ENCODE measurements at regions not wholly inside any gene's neighbourhood (a gene's known extent, or its start where the extent isn't known, plus 50 kb on each side); places are given as distances from the start of the nearest gene placed in this dataset.
"Not testable (repeated sequence)": the region's sequence is repeated elsewhere in the genome, so short reads cannot be mapped to it uniquely, and the experiment has no call there.

- H3K9me3 ChIP-seq (ENCODE audit: insufficient read depth, low read length): no peaks in the 10 kb centered on the region
- H2AFZ ChIP-seq (ENCODE audit: low read depth, low read length, severe bottlenecking): no peak overlapping the region
Measured at GRCh38 chr9:104386425-104387069, 117.5 kb upstream of the OR13F1 start.

GRCh38 chr9:104388071-104388470 is 116.0 kb upstream of the OR13F1 start:
- Histone ChIP-seq H3K4me2 (ENCODE audit: low read depth, low read length, poor library complexity, severe bottlenecking) (no peak overlapping the region), H3K79me2 (ENCODE audit: insufficient read depth, low read length) (no peaks in the 10 kb centered on the region), H2AFZ (ENCODE audit: low read depth, low read length, severe bottlenecking) (no peak overlapping the region), H3K9ac (ENCODE audit: low read length) (no peak overlapping the region), H3K27me3 (ENCODE audit: low read length) (no peaks in the 10 kb centered on the region), H3K27ac (ENCODE audit: low read depth, low read length) (no peak overlapping the region), H3K4me3 (ENCODE audit: insufficient read depth, low read length, poor library complexity, severe bottlenecking) (no peak overlapping the region), H3K9me3 (ENCODE audit: insufficient read depth, low read length) (no peaks in the 10 kb centered on the region), H3K36me3 (ENCODE audit: low read length) (no peaks in the 10 kb centered on the region), H4K20me1 (ENCODE audit: low read depth, low read length) (no peaks in the 10 kb centered on the region), H3F3A (ENCODE audit: insufficient read depth) (no peaks in the 10 kb centered on the region), H3K9me2 (replicated peaks; ENCODE audit: insufficient read depth, low read length) (no peaks in the 10 kb centered on the region)
- no peak for TF ChIP-seq EZH2phosphoT487 (conservative IDR thresholded peaks at IDR 0.05; ENCODE audit: low read length)

More at GRCh38 chr9:104386425-104387069, 117.5 kb upstream of the OR13F1 start:
- TF ChIP-seq EZH2phosphoT487 (conservative IDR thresholded peaks at IDR 0.05; ENCODE audit: low read length) (no peak), CTCF (IDR thresholded peaks at IDR 0.05; ENCODE audit: insufficient read depth, low read length, poor library complexity, severe bottlenecking) (peak; percentile 38)
- no peak overlapping the region for H3K9ac ChIP-seq (ENCODE audit: low read length)
- no peaks in the 10 kb centered on the region for H4K20me1 ChIP-seq (ENCODE audit: low read depth, low read length)
- H3F3A ChIP-seq (ENCODE audit: insufficient read depth): no peaks in the 10 kb centered on the region
- H3K79me2 ChIP-seq (ENCODE audit: insufficient read depth, low read length): no peaks in the 10 kb centered on the region
- no peak overlapping the region for H3K27ac ChIP-seq (ENCODE audit: low read depth, low read length)
- no peaks in the 10 kb centered on the region for H3K27me3 ChIP-seq (ENCODE audit: low read length)
- H3K9me2 ChIP-seq (replicated peaks; ENCODE audit: insufficient read depth, low read length): no peaks in the 10 kb centered on the region
- H3K4me2 ChIP-seq (ENCODE audit: low read depth, low read length, poor library complexity, severe bottlenecking): no peak overlapping the region
- no peaks in the 10 kb centered on the region for H3K36me3 ChIP-seq (ENCODE audit: low read length)
- H3K4me3 ChIP-seq (ENCODE audit: insufficient read depth, low read length, poor library complexity, severe bottlenecking): no peak overlapping the region

GRCh38 chr9:104389341-104389740 is 114.7 kb upstream of the OR13F1 start:
- no peak for TF ChIP-seq CTCF (IDR thresholded peaks at IDR 0.05; ENCODE audit: insufficient read depth, low read length, poor library complexity, severe bottlenecking)
- no peak for TF ChIP-seq EZH2phosphoT487 (conservative IDR thresholded peaks at IDR 0.05; ENCODE audit: low read length)
- no peaks in the 10 kb centered on the region for H3K27me3 ChIP-seq (ENCODE audit: low read length)
- H3F3A ChIP-seq (ENCODE audit: insufficient read depth): no peaks in the 10 kb centered on the region

GRCh38 chr9:104394901-104395300 is 109.2 kb upstream of the OR13F1 start:
- not testable (repeated sequence) for H3K27me3 ChIP-seq (ENCODE audit: low read length); H3F3A ChIP-seq (ENCODE audit: insufficient read depth); H3K4me2 ChIP-seq (ENCODE audit: low read depth, low read length, poor library complexity, severe bottlenecking); H3K9me2 ChIP-seq (replicated peaks; ENCODE audit: insufficient read depth, low read length); H4K20me1 ChIP-seq (ENCODE audit: low read depth, low read length); H3K9me3 ChIP-seq (ENCODE audit: insufficient read depth, low read length); H3K36me3 ChIP-seq (ENCODE audit: low read length); H2AFZ ChIP-seq (ENCODE audit: low read depth, low read length, severe bottlenecking); H3K9ac ChIP-seq (ENCODE audit: low read length); H3K27ac ChIP-seq (ENCODE audit: low read depth, low read length); H3K4me3 ChIP-seq (ENCODE audit: insufficient read depth, low read length, poor library complexity, severe bottlenecking); H3K79me2 ChIP-seq (ENCODE audit: insufficient read depth, low read length)

More at GRCh38 chr9:104389341-104389740, 114.7 kb upstream of the OR13F1 start:
- no peaks in the 10 kb centered on the region for H4K20me1 ChIP-seq (ENCODE audit: low read depth, low read length)
- no peak overlapping the region for H3K4me3 ChIP-seq (ENCODE audit: insufficient read depth, low read length, poor library complexity, severe bottlenecking)
- no peak overlapping the region for H3K9ac ChIP-seq (ENCODE audit: low read length)
- H3K36me3 ChIP-seq (ENCODE audit: low read length): no peaks in the 10 kb centered on the region
- H3K27ac ChIP-seq (ENCODE audit: low read depth, low read length): no peak overlapping the region
- H3K4me2 ChIP-seq (ENCODE audit: low read depth, low read length, poor library complexity, severe bottlenecking): no peak overlapping the region
- H3K9me3 ChIP-seq (ENCODE audit: insufficient read depth, low read length): no peaks in the 10 kb centered on the region
- H3K9me2 ChIP-seq (replicated peaks; ENCODE audit: insufficient read depth, low read length): no peaks in the 10 kb centered on the region
- no peaks in the 10 kb centered on the region for H3K79me2 ChIP-seq (ENCODE audit: insufficient read depth, low read length)
- no peak overlapping the region for H2AFZ ChIP-seq (ENCODE audit: low read depth, low read length, severe bottlenecking)

Data from SU-DHL-6 (cell line).